HEK293 (cell line): ENCODE measurements at regions not wholly inside any gene's neighbourhood (a gene's known extent, or its start where the extent isn't known, plus 50 kb on each side); places are given as distances from the start of the nearest gene placed in this dataset.

Experiments used
- CTCF ChIA-PET: fragments of 350-600 bp; formaldehyde crosslinking; extraction: SDS; loops from one replicate; lab custom pipeline; 2021; ENCODE audit warnings: antibody characterized with exemption; lab: Yijun Ruan, JAX
- POLR2A ChIA-PET: fragments of 300-600 bp; formaldehyde crosslinking; extraction: SDS; loops from one replicate; lab custom pipeline; 2020; ENCODE audit warnings: antibody characterized with exemption, inconsistent platforms; lab: Yijun Ruan, JAX
- H3K27ac ChIP-seq: fragments of 200-500 bp; sonication (Bioruptor generic); 2 replicates; pipeline ENCODE4 v1.5.1; 2014; ENCODE audit warnings: low read depth, low read length, control low read depth, inconsistent platforms; ENCODE audit errors: extremely low read depth
- H3K36me3 ChIP-seq, 2 experiments: fragments of 200-500 bp in 1 of 2; sonication (Bioruptor generic) in 1 of 2; 1 replicate in 1 of 2; 2 replicates in 1 of 2; pipeline ENCODE4 v1.5.1; 2014 to 2017; ENCODE audit warnings: inconsistent platforms in 2 of 2, low read length in 2 of 2; ENCODE audit not compliant: control insufficient read depth in 2 of 2, insufficient read depth in 1 of 2
- H3K4me1 ChIP-seq: fragments of 200-500 bp; sonication (Bioruptor generic); 2 replicates; pipeline ENCODE4 v1.5.1; 2014; ENCODE audit warnings: mild to moderate bottlenecking, low read length, inconsistent platforms; ENCODE audit not compliant: control insufficient read depth, insufficient read depth
- H3K4me3 ChIP-seq: 2 replicates; pipeline ENCODE4 v1.5.1; 2011; ENCODE audit warnings: low read depth, mild to moderate bottlenecking, control low read depth, low read length, moderate library complexity
- H3K9me3 ChIP-seq: fragments of 200-500 bp; sonication (Bioruptor generic); 2 replicates; pipeline ENCODE4 v1.5.1; 2014; ENCODE audit warnings: low read depth, low read length, inconsistent platforms; ENCODE audit not compliant: control insufficient read depth, insufficient read depth
- PBX3 ChIP-seq: sonication (generic); formaldehyde crosslinking; IDR thresholded peaks from 2 replicates; pipeline ENCODE4 v1.8.1; 2022; ENCODE audit warnings: mild to moderate bottlenecking, moderate library complexity, missing genetic modification reagents
- PRDM1 ChIP-seq: fragments of 450-650 bp; formaldehyde crosslinking; IDR thresholded peaks from 2 replicates; pipeline ENCODE4; 2016; ENCODE audit warnings: missing biosample characterization, missing genetic modification characterization
- SETDB1 ChIP-seq: IDR thresholded peaks from one replicate; pipeline ENCODE4 v1.6.1; 2017; ENCODE audit warnings: mild to moderate bottlenecking, low read length, moderate library complexity, mixed read lengths; ENCODE audit not compliant: insufficient read length
- YY1 ChIP-seq: fragments of 450-650 bp; formaldehyde crosslinking; IDR thresholded peaks from 2 replicates; pipeline ENCODE4 v1.5.1; 2018; ENCODE audit warnings: missing biosample characterization, missing genetic modification characterization
- ZBTB8A ChIP-seq: fragments of 450-650 bp; formaldehyde crosslinking; IDR thresholded peaks from 2 replicates; pipeline ENCODE4 v1.5.1; 2016; ENCODE audit warnings: missing biosample characterization, missing genetic modification characterization
- ZNF114 ChIP-seq: fragments of 450-650 bp; formaldehyde crosslinking; IDR thresholded peaks from 2 replicates; pipeline ENCODE4 v1.5.0; 2017; ENCODE audit warnings: missing biosample characterization, missing genetic modification characterization
- ZNF16 ChIP-seq: fragments of 450-650 bp; formaldehyde crosslinking; IDR thresholded peaks from 2 replicates; pipeline ENCODE4 v1.5.1; 2016; ENCODE audit warnings: low read depth, missing biosample characterization, missing genetic modification characterization
- ZNF19 ChIP-seq: fragments of 450-650 bp; formaldehyde crosslinking; IDR thresholded peaks from 2 replicates; pipeline ENCODE4; 2016; ENCODE audit warnings: missing biosample characterization, missing genetic modification characterization, low read depth
- ZNF26 ChIP-seq: fragments of 450-650 bp; formaldehyde crosslinking; IDR thresholded peaks from 2 replicates; pipeline ENCODE4 v1.5.1; 2016; ENCODE audit warnings: missing biosample characterization, missing genetic modification characterization
- ZNF362 ChIP-seq: fragments of 450-650 bp; formaldehyde crosslinking; IDR thresholded peaks from 2 replicates; pipeline ENCODE4 v1.5.1; 2016; ENCODE audit warnings: missing biosample characterization, missing genetic modification characterization
- ZNF449 ChIP-seq: fragments of 450-650 bp; formaldehyde crosslinking; IDR thresholded peaks from 2 replicates; pipeline ENCODE4 v1.5.1; 2017; ENCODE audit warnings: missing biosample characterization, mild to moderate bottlenecking, missing genetic modification characterization, moderate library complexity
- ZNF530 ChIP-seq: fragments of 450-650 bp; formaldehyde crosslinking; IDR thresholded peaks from 2 replicates; pipeline ENCODE4 v1.5.1; 2016; ENCODE audit warnings: low read depth, missing biosample characterization, missing genetic modification characterization
- ZNF600 ChIP-seq: fragments of 450-650 bp; formaldehyde crosslinking; IDR thresholded peaks from 2 replicates; pipeline ENCODE4 v1.5.1; 2016; ENCODE audit warnings: missing biosample characterization, missing genetic modification characterization
- ZNF692 ChIP-seq: fragments of 450-650 bp; formaldehyde crosslinking; IDR thresholded peaks from 2 replicates; pipeline ENCODE4 v1.5.1; 2016; ENCODE audit warnings: missing biosample characterization, missing genetic modification characterization
- ZNF707 ChIP-seq: fragments of 450-650 bp; formaldehyde crosslinking; IDR thresholded peaks from 2 replicates; pipeline ENCODE4 v1.5.1; 2016; ENCODE audit warnings: missing biosample characterization, missing genetic modification characterization
- ZNF747 ChIP-seq: fragments of 450-650 bp; formaldehyde crosslinking; IDR thresholded peaks from 2 replicates; pipeline ENCODE4 v1.5.1; 2016; ENCODE audit warnings: missing biosample characterization, missing genetic modification characterization
- ZSCAN5A ChIP-seq: fragments of 450-650 bp; formaldehyde crosslinking; IDR thresholded peaks from 2 replicates; pipeline ENCODE4 v1.5.1; 2016; ENCODE audit warnings: missing biosample characterization, missing genetic modification characterization

GRCh38 chr2:60116161-60116875, 437.1 kb downstream of the BCL11A start (continued):
- TF ChIP-seq ZNF692 (tag by site-specific recombination) (no peak), ZSCAN5A (tag by site-specific recombination) (no peak), ZNF707 (no peak), ZNF114 (tag by site-specific recombination) (no peak), ZNF449 (tag by site-specific recombination) (no peak), ZBTB8A (tag by site-specific recombination) (no peak), ZNF362 (tag by site-specific recombination) (no peak), ZNF19 (no peak), ZNF16 (tag by site-specific recombination) (no peak), YY1 (tag by site-specific recombination) (no peak), ZNF600 (tag by site-specific recombination) (no peak), SETDB1 (no peak)

GRCh38 chr2:60109744-60110143, 443.7 kb downstream of the BCL11A start:
- Histone ChIP-seq H3K4me3 (no peak overlapping the region), H3K9me3 (no peaks in the 10 kb centered on the region), H3K4me1 (no peaks in the 10 kb centered on the region), H3K27ac (no peak overlapping the region), H3K36me3 (no peaks in the 10 kb centered on the region)
- ChIA-PET POLR2A (no interaction called here), CTCF (interaction anchor here (0.6 kb wide), 1 partner anchor 145 kb away, joined by 4 read pairs; no protein-coding TSS in a partner anchor)
- TF ChIP-seq ZNF530 (tag by site-specific recombination) (no peak), PRDM1 (tag by site-specific recombination) (no peak), PBX3 (CRISPR knock-in tag) (no peak), ZNF747 (tag by site-specific recombination) (no peak), ZNF26 (no peak)
